Smooth muscle cell (in vitro differentiated cells): ENCODE measurements at regions not wholly inside any gene's neighbourhood (a gene's known extent, or its start where the extent isn't known, plus 50 kb on each side); places are given as distances from the start of the nearest gene placed in this dataset.

ENCODE experiments used
- DNase-seq: peaks from one replicate; lab custom pipeline; 2025; ENCODE audit not compliant: unreplicated experiment; lab: John Stamatoyannopoulos, UW
- H2AFZ ChIP-seq: fragments of 200-600 bp; sonication (generic); 2 replicates; pipeline ENCODE4 v1.6.0; 2016; ENCODE audit warnings: antibody characterized with exemption, low read depth, mild to moderate bottlenecking
- H3F3A ChIP-seq: fragments of 200-600 bp; sonication (generic); 2 replicates; pipeline ENCODE4 v1.6.0; 2017; ENCODE audit warnings: antibody characterized with exemption, low read depth
- H3K27ac ChIP-seq: fragments of 200-600 bp; sonication (generic); 2 replicates; pipeline ENCODE4 v1.5.1; 2016; ENCODE audit warnings: low read depth, mild to moderate bottlenecking
- H3K27me3 ChIP-seq: fragments of 200-600 bp; sonication (generic); 2 replicates; pipeline ENCODE4 v1.6.1; 2016; ENCODE audit warnings: low read depth, mild to moderate bottlenecking
- H3K36me3 ChIP-seq: fragments of 200-600 bp; sonication (generic); 2 replicates; pipeline ENCODE4 v1.5.1; 2016; ENCODE audit warnings: low read depth
- H3K4me1 ChIP-seq: fragments of 200-600 bp; sonication (generic); 2 replicates; pipeline ENCODE4 v1.5.1; 2016; ENCODE audit warnings: low read depth
- H3K4me2 ChIP-seq: fragments of 200-600 bp; sonication (generic); 2 replicates; pipeline ENCODE4 v1.6.0; 2016; ENCODE audit warnings: mild to moderate bottlenecking
- H3K4me3 ChIP-seq: fragments of 200-600 bp; sonication (generic); 2 replicates; pipeline ENCODE4 v1.5.1; 2016; ENCODE audit warnings: mild to moderate bottlenecking
- H3K79me2 ChIP-seq: fragments of 200-600 bp; sonication (generic); 2 replicates; pipeline ENCODE4 v1.6.0; 2016; ENCODE audit warnings: low read depth, mild to moderate bottlenecking
- H3K9ac ChIP-seq: fragments of 200-600 bp; sonication (generic); 2 replicates; pipeline ENCODE4 v1.6.0; 2016; ENCODE audit warnings: low read depth
- H3K9me3 ChIP-seq: fragments of 200-600 bp; sonication (generic); replicated peaks from 2 replicates; pipeline ENCODE4 v1.5.1; 2016; ENCODE audit warnings: low read depth
- H4K20me1 ChIP-seq: fragments of 200-600 bp; sonication (generic); 2 replicates; pipeline ENCODE4 v1.6.0; 2016; ENCODE audit warnings: low read depth
- CTCF ChIP-seq: fragments of 200-600 bp; sonication (generic); IDR thresholded peaks from 2 replicates; pipeline ENCODE4 v1.5.1; 2017; ENCODE audit warnings: borderline replicate concordance, mild to moderate bottlenecking, antibody characterized with exemption; ENCODE audit not compliant: insufficient read depth, poor library complexity, severe bottlenecking
- WGBS: methylation state at CpG from one replicate; pipeline ENCODE4 v1.1.7; 2016; ENCODE audit warnings: low lambda C conversion rate; 5-methylcytosine and 5-hydroxymethylcytosine counted together

GRCh38 chr11:119875841-119876600 is 147.0 kb upstream of the NECTIN1 start:
- H4K20me1 ChIP-seq, result no peaks in the 10 kb centered on the region
- H2AFZ ChIP-seq, result no peak overlapping the region
- H3K4me1 ChIP-seq, result peaks cover 14% of the 10 kb centered on the region
- no peak overlapping the region for H3K9ac ChIP-seq
- 90% methylated on average over 7 of the region's 7 CpGs for WGBS
- H3K4me3 ChIP-seq, result no peak overlapping the region
- H3K9me3 ChIP-seq, result no peaks in the 10 kb centered on the region
- peaks cover 17% of the 10 kb centered on the region for H3K27me3 ChIP-seq
- no peaks in the 10 kb centered on the region for H3F3A ChIP-seq
- H3K79me2 ChIP-seq, result no peaks in the 10 kb centered on the region
- no peak overlapping the region for H3K4me2 ChIP-seq
- no peaks in the 10 kb centered on the region for H3K36me3 ChIP-seq
- no peak for DNase-seq
- H3K27ac ChIP-seq, result no peak overlapping the region
- no peak for TF ChIP-seq CTCF

- Histone ChIP-seq H3K27me3 (peaks cover 19% of the 10 kb centered on the region), H3K4me2 (no peak overlapping the region), H3F3A (no peaks in the 10 kb centered on the region), H4K20me1 (no peaks in the 10 kb centered on the region), H3K79me2 (no peaks in the 10 kb centered on the region), H3K4me3 (no peak overlapping the region), H3K36me3 (no peaks in the 10 kb centered on the region), H3K9me3 (no peaks in the 10 kb centered on the region), H3K27ac (no peak overlapping the region), H3K9ac (no peak overlapping the region), H2AFZ (no peak overlapping the region), H3K4me1 (peaks cover 8% of the 10 kb centered on the region)
- no peak for TF ChIP-seq CTCF
- 76% methylated on average over 14 of the region's 15 CpGs for WGBS
- no peak for DNase-seq
Observed at GRCh38 chr11:119874660-119875238, 145.7 kb upstream of the NECTIN1 start.

GRCh38 chr11:119873761-119874421 is 144.9 kb upstream of the NECTIN1 start:
- Histone ChIP-seq H3K4me1 (peaks cover 8% of the 10 kb centered on the region), H3K79me2 (no peaks in the 10 kb centered on the region), H3K27ac (no peak overlapping the region), H3K9ac (no peak overlapping the region), H3K4me2 (no peak overlapping the region), H4K20me1 (no peaks in the 10 kb centered on the region), H2AFZ (no peak overlapping the region), H3K36me3 (no peaks in the 10 kb centered on the region), H3K4me3 (no peak overlapping the region), H3K9me3 (no peaks in the 10 kb centered on the region), H3F3A (no peaks in the 10 kb centered on the region), H3K27me3 (peaks cover 27% of the 10 kb centered on the region)
- no peak for TF ChIP-seq CTCF
- WGBS, result 92% methylated on average over 17 of the region's 17 CpGs
- no peak for DNase-seq
